ENCODE measurements at regions not wholly inside any gene's neighbourhood (a gene's known extent, or its start where the extent isn't known, plus 50 kb on each side); places are given as distances from the start of the nearest gene placed in this dataset.

DNA sequence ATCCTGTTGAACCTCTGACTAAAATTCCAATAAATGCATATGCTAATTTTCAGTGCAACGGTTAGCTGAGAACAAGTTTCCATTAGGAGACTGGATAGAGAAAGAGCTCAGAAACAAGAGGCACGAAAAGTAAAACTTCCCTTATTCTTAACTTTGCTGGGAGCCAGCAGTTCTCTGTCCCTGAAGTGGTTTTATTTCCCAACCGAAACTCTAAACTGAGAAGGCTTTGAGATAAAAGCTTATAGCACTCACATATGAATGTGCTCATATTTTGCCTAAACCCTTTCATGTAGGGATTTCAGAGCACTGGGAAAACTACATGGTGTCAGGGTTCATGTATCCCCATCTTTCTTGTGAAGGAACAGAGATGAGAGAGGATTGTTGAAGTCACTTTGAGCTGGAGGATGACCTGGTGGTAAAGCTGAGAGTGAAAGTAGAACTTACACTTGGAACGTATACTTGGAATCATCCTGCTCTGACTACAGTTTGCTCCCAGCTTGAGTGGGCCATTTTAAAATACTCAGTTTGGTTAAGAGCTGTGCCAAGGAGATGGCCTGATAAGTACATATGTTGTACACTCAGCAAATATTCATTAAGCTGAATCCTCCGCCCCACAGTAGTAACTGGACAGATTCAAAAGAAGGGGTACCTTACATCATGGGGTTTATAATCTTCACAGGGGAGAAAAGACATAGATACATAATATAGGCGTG lies 324.2 kb upstream of the CNR1 start:
- Histone ChIP-seq H3K23ac (ENCODE audit: insufficient read length, low read depth, low read length) (no peak overlapping the region), H4K5ac (ENCODE audit: insufficient read length, low read depth, low read length) (no peak overlapping the region), H3T11ph (ENCODE audit: low read length) (no peak overlapping the region), H2BK120ac (ENCODE audit: low read depth, low read length, poor library complexity, severe bottlenecking) (no peak overlapping the region), H3K4ac (ENCODE audit: low read depth, low read length) (no peak overlapping the region), H3K9me3 (ENCODE audit: control insufficient read depth, low read depth, low read length) (no peaks in the 10 kb centered on the region), H3K27me3 (ENCODE audit: insufficient read depth, low read length) (no peaks in the 10 kb centered on the region), H4K20me1 (ENCODE audit: control insufficient read depth, insufficient read depth, insufficient read length) (no peaks in the 10 kb centered on the region), H3K79me2 (ENCODE audit: insufficient read depth, low read length) (no peaks in the 10 kb centered on the region), H3K18ac (ENCODE audit: insufficient read length, low read depth, low read length) (no peak overlapping the region), H3K9ac (ENCODE audit: extremely low read depth, insufficient read length, low read length) (no peak overlapping the region), H3K14ac (ENCODE audit: insufficient read depth, low read length) (no peak overlapping the region), H2BK20ac (ENCODE audit: low read depth, low read length, poor library complexity, severe bottlenecking) (no peak overlapping the region), H2BK12ac (ENCODE audit: insufficient read length, low read depth, low read length) (no peak overlapping the region), H3K56ac (ENCODE audit: insufficient read length, low read depth, low read length) (no peak overlapping the region), H4K91ac (ENCODE audit: insufficient read length, low read depth, low read length) (no peak overlapping the region), H2BK5ac (ENCODE audit: insufficient read length, low read length) (no peak overlapping the region), H2AK5ac (ENCODE audit: insufficient read length, low read length) (no peak overlapping the region), H3K27ac (ENCODE audit: insufficient read length, low read depth, low read length) (no peak overlapping the region), H3K79me1 (ENCODE audit: insufficient read depth, low read depth, low read length, poor library complexity, severe bottlenecking) (no peaks in the 10 kb centered on the region), H2BK15ac (ENCODE audit: low read depth, low read length) (no peak overlapping the region), H3K23me2 (ENCODE audit: insufficient read length, low read depth, low read length, poor library complexity, severe bottlenecking) (no peaks in the 10 kb centered on the region), H2AFZ (ENCODE audit: low read length) (no peak overlapping the region), H3K4me1 (ENCODE audit: insufficient read depth, low read length) (no peaks in the 10 kb centered on the region), H4K8ac (replicated peaks; ENCODE audit: insufficient read length, low read depth, low read length) (no peak overlapping the region), H3K4me2 (ENCODE audit: insufficient read depth, insufficient read length, low read length) (no peak overlapping the region)
- Mint-ChIP-seq H3K36me3 (ENCODE audit: insufficient read depth in 1 of 3, low read depth in 3 of 3) (peaks cover 0 to 5% (median 3%) of the 10 kb centered on the region in 3 experiments; a peak in 1 of 7 replicates), H3K27ac (no peak overlapping the region), H3K4me1 (peaks cover 10 to 13% of the 10 kb centered on the region in 2 experiments), H3K9me3 (peaks cover 4 to 13% of the 10 kb centered on the region in 2 experiments; a peak in 4 of 5 replicates), H3K27me3 (ENCODE audit: low read depth) (no peaks in the 10 kb centered on the region), H3K4me3 (no peak overlapping the region)
- no CpG with 5 or more reads among the region's 6 CpGs for WGBS (ENCODE audit: extremely low coverage, insufficient read length, low lambda C conversion rate)
- DNase-seq: no peak
- TF ChIP-seq CTCF (conservative IDR thresholded peaks at IDR 0.05): no peak

Data from H9 (cell line).